ENCODE measurements at regions not wholly inside any gene's neighbourhood (a gene's known extent, or its start where the extent isn't known, plus 50 kb on each side); places are given as distances from the start of the nearest gene placed in this dataset.

DNA sequence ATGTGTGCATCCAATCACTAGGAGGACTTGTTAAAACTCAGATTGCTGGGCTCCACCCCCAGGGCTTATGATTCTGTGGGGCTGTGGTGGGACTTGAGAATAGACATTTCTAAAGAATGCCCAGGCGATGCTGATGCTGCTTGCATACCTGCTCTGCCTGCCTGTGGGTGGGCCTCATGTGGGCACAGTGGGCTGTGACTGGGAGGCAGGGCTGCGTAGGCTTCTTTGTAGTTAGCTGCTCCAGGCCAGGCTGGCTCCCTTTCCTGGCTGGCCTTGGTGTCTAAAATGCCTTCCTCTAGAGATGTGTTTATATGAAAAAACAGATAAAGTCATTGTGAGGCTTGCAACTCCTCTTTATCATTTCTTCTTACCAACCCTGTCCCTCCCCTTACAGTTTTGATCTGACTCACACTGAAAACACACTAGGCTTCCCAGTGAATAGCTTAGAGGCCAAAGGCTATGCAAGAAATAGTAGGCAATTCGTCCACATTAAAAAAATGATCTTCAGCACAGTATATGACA is 495.5 kb upstream of the MAP3K7 start (continued):
- TF ChIP-seq CHD7 (IDR thresholded peaks at IDR 0.05; ENCODE audit: insufficient replicate concordance, low read length) (no peak), JUN (IDR thresholded peaks at IDR 0.05; ENCODE audit: low read depth, low read length) (no peak), RBBP5 (IDR thresholded peaks at IDR 0.05; ENCODE audit: borderline replicate concordance, low read depth, low read length) (no peak), CTBP2 (IDR thresholded peaks at IDR 0.05; ENCODE audit: borderline replicate concordance, insufficient read depth, insufficient read length, low read length) (no peak), POU5F1 (IDR thresholded peaks at IDR 0.05; ENCODE audit: low read depth, low read length) (no peak), TAF1 (IDR thresholded peaks at IDR 0.05; ENCODE audit: low read depth, low read length) (no peak), SP4 (IDR thresholded peaks at IDR 0.05; ENCODE audit: low read length) (no peak), PHF8 (conservative IDR thresholded peaks at IDR 0.05; ENCODE audit: low read depth, low read length) (no peak), EP300 (IDR thresholded peaks at IDR 0.05; ENCODE audit: borderline replicate concordance in 1 of 2, low read depth in 2 of 2, low read length in 2 of 2) (no peak), TCF12 (IDR thresholded peaks at IDR 0.05; ENCODE audit: low read depth, low read length) (no peak), RNF2 (IDR thresholded peaks at IDR 0.05; ENCODE audit: borderline replicate concordance, low read depth, low read length, missing control alignments, poor library complexity, severe bottlenecking) (no peak)

Measured in H1 (cell line).